Smooth muscle cell (in vitro differentiated cells): ENCODE measurements at regions not wholly inside any gene's neighbourhood (a gene's known extent, or its start where the extent isn't known, plus 50 kb on each side); places are given as distances from the start of the nearest gene placed in this dataset.

Source experiments
- DNase-seq: peaks from one replicate; lab custom pipeline; 2025; ENCODE audit not compliant: unreplicated experiment; lab: John Stamatoyannopoulos, UW
- H2AFZ ChIP-seq: fragments of 200-600 bp; sonication (generic); 2 replicates; pipeline ENCODE4 v1.6.0; 2016; ENCODE audit warnings: antibody characterized with exemption, low read depth, mild to moderate bottlenecking
- H3F3A ChIP-seq: fragments of 200-600 bp; sonication (generic); 2 replicates; pipeline ENCODE4 v1.6.0; 2017; ENCODE audit warnings: antibody characterized with exemption, low read depth
- H3K27ac ChIP-seq: fragments of 200-600 bp; sonication (generic); 2 replicates; pipeline ENCODE4 v1.5.1; 2016; ENCODE audit warnings: low read depth, mild to moderate bottlenecking
- H3K27me3 ChIP-seq: fragments of 200-600 bp; sonication (generic); 2 replicates; pipeline ENCODE4 v1.6.1; 2016; ENCODE audit warnings: low read depth, mild to moderate bottlenecking
- H3K36me3 ChIP-seq: fragments of 200-600 bp; sonication (generic); 2 replicates; pipeline ENCODE4 v1.5.1; 2016; ENCODE audit warnings: low read depth
- H3K4me1 ChIP-seq: fragments of 200-600 bp; sonication (generic); 2 replicates; pipeline ENCODE4 v1.5.1; 2016; ENCODE audit warnings: low read depth
- H3K4me2 ChIP-seq: fragments of 200-600 bp; sonication (generic); 2 replicates; pipeline ENCODE4 v1.6.0; 2016; ENCODE audit warnings: mild to moderate bottlenecking
- H3K4me3 ChIP-seq: fragments of 200-600 bp; sonication (generic); 2 replicates; pipeline ENCODE4 v1.5.1; 2016; ENCODE audit warnings: mild to moderate bottlenecking
- H3K79me2 ChIP-seq: fragments of 200-600 bp; sonication (generic); 2 replicates; pipeline ENCODE4 v1.6.0; 2016; ENCODE audit warnings: low read depth, mild to moderate bottlenecking
- H3K9ac ChIP-seq: fragments of 200-600 bp; sonication (generic); 2 replicates; pipeline ENCODE4 v1.6.0; 2016; ENCODE audit warnings: low read depth
- H3K9me3 ChIP-seq: fragments of 200-600 bp; sonication (generic); replicated peaks from 2 replicates; pipeline ENCODE4 v1.5.1; 2016; ENCODE audit warnings: low read depth
- H4K20me1 ChIP-seq: fragments of 200-600 bp; sonication (generic); 2 replicates; pipeline ENCODE4 v1.6.0; 2016; ENCODE audit warnings: low read depth
- CTCF ChIP-seq: fragments of 200-600 bp; sonication (generic); IDR thresholded peaks from 2 replicates; pipeline ENCODE4 v1.5.1; 2017; ENCODE audit warnings: borderline replicate concordance, mild to moderate bottlenecking, antibody characterized with exemption; ENCODE audit not compliant: insufficient read depth, poor library complexity, severe bottlenecking
- WGBS: methylation state at CpG from one replicate; pipeline ENCODE4 v1.1.7; 2016; ENCODE audit warnings: low lambda C conversion rate; 5-methylcytosine and 5-hydroxymethylcytosine counted together

- no peak overlapping the region for H2AFZ ChIP-seq
- 88% methylated on average over 2 of the region's 2 CpGs for WGBS
- H3K9me3 ChIP-seq, result no peaks in the 10 kb centered on the region
- H3K27me3 ChIP-seq, result no peaks in the 10 kb centered on the region
- no peak overlapping the region for H3K9ac ChIP-seq
- H3K4me1 ChIP-seq, result no peaks in the 10 kb centered on the region
- H3K4me3 ChIP-seq, result no peak overlapping the region
- no peaks in the 10 kb centered on the region for H3F3A ChIP-seq
- no peak for DNase-seq
- no peak overlapping the region for H3K4me2 ChIP-seq
- H4K20me1 ChIP-seq, result no peaks in the 10 kb centered on the region
- no peaks in the 10 kb centered on the region for H3K36me3 ChIP-seq
- H3K27ac ChIP-seq, result no peak overlapping the region
- TF ChIP-seq CTCF, result no peak
- H3K79me2 ChIP-seq, result no peaks in the 10 kb centered on the region
Measured at GRCh38 chr12:90298289-90298948, 589.8 kb upstream of the ATP2B1 start.

GRCh38 chr12:90295858-90296257 lies 587.2 kb upstream of the ATP2B1 start:
- no peak overlapping the region for H3K4me2 ChIP-seq
- H4K20me1 ChIP-seq, result no peaks in the 10 kb centered on the region
- no peak overlapping the region for H3K27ac ChIP-seq
- H3F3A ChIP-seq, result no peaks in the 10 kb centered on the region
- no peaks in the 10 kb centered on the region for H3K79me2 ChIP-seq
- 89% methylated on average over 2 of the region's 2 CpGs for WGBS
- no peaks in the 10 kb centered on the region for H3K4me1 ChIP-seq
- no peaks in the 10 kb centered on the region for H3K27me3 ChIP-seq
- H2AFZ ChIP-seq, result no peak overlapping the region
- no peak for DNase-seq
- no peak overlapping the region for H3K4me3 ChIP-seq
- H3K9me3 ChIP-seq, result no peaks in the 10 kb centered on the region
- H3K36me3 ChIP-seq, result no peaks in the 10 kb centered on the region
- TF ChIP-seq CTCF, result no peak
- H3K9ac ChIP-seq, result no peak overlapping the region

- Histone ChIP-seq H2AFZ (no peak overlapping the region), H4K20me1 (no peaks in the 10 kb centered on the region), H3F3A (peaks cover 4% of the 10 kb centered on the region), H3K4me3 (no peak overlapping the region), H3K27ac (no peak overlapping the region), H3K79me2 (no peaks in the 10 kb centered on the region), H3K9me3 (no peaks in the 10 kb centered on the region), H3K9ac (no peak overlapping the region), H3K4me1 (no peaks in the 10 kb centered on the region), H3K4me2 (no peak overlapping the region), H3K36me3 (no peaks in the 10 kb centered on the region), H3K27me3 (no peaks in the 10 kb centered on the region)
- 81% methylated on average over 4 of the region's 4 CpGs for WGBS
- TF ChIP-seq CTCF, result no peak
- DNase-seq, result no peak
Measured at GRCh38 chr12:90292183-90292582, 583.5 kb upstream of the ATP2B1 start.
